H9 (cell line): ENCODE measurements at regions not wholly inside any gene's neighbourhood (a gene's known extent, or its start where the extent isn't known, plus 50 kb on each side); places are given as distances from the start of the nearest gene placed in this dataset.

ENCODE experiments used
- DNase-seq: peaks from one replicate; pipeline ENCODE4 v3.0.0-alpha.2; 2017
- H2AFZ ChIP-seq: one replicate; pipeline ENCODE4 v1.6.1; 2013; ENCODE audit warnings: mild to moderate bottlenecking, low read length, control low read depth, moderate library complexity
- H2AK5ac ChIP-seq: 2 replicates; pipeline ENCODE4 v1.6.1; 2013; ENCODE audit warnings: low read length, control low read depth, mixed read lengths; ENCODE audit not compliant: insufficient read length
- H2BK120ac ChIP-seq: one replicate; pipeline ENCODE4 v1.6.1; 2013; ENCODE audit warnings: low read depth, mild to moderate bottlenecking, low read length, control low read depth, inconsistent platforms; ENCODE audit not compliant: poor library complexity, severe bottlenecking
- H2BK12ac ChIP-seq: 2 replicates; pipeline ENCODE4 v1.6.1; 2013; ENCODE audit warnings: low read length, control low read depth, mixed read lengths, low read depth; ENCODE audit not compliant: insufficient read length
- H2BK15ac ChIP-seq: 2 replicates; pipeline ENCODE4 v1.6.1; 2013; ENCODE audit warnings: low read depth, low read length, control low read depth
- H2BK20ac ChIP-seq: one replicate; pipeline ENCODE4 v1.6.1; 2013; ENCODE audit warnings: low read depth, mild to moderate bottlenecking, low read length, control low read depth, inconsistent platforms; ENCODE audit not compliant: poor library complexity, severe bottlenecking
- H2BK5ac ChIP-seq: 2 replicates; pipeline ENCODE4 v1.6.1; 2013; ENCODE audit warnings: low read length, control low read depth, mixed read lengths; ENCODE audit not compliant: insufficient read length
- H3K14ac ChIP-seq: 2 replicates; pipeline ENCODE4 v1.6.1; 2013; ENCODE audit warnings: low read length, control low read depth; ENCODE audit not compliant: insufficient read depth
- H3K18ac ChIP-seq: 2 replicates; pipeline ENCODE4 v1.6.1; 2013; ENCODE audit warnings: low read depth, mild to moderate bottlenecking, mixed read lengths, low read length, control low read depth; ENCODE audit not compliant: insufficient read length
- H3K23ac ChIP-seq: 2 replicates; pipeline ENCODE4 v1.6.1; 2013; ENCODE audit warnings: low read length, control low read depth, mixed read lengths, low read depth; ENCODE audit not compliant: insufficient read length
- H3K23me2 ChIP-seq: 2 replicates; pipeline ENCODE4 v1.6.1; 2013; ENCODE audit warnings: low read depth, mild to moderate bottlenecking, mixed read lengths, low read length, control low read depth; ENCODE audit not compliant: insufficient read length, poor library complexity, severe bottlenecking
- H3K27ac ChIP-seq: 2 replicates; pipeline ENCODE4 v1.5.1; 2013; ENCODE audit warnings: low read length, control low read depth, mixed read lengths, low read depth; ENCODE audit not compliant: insufficient read length
- H3K27me3 ChIP-seq: 2 replicates; pipeline ENCODE4 v1.6.1; 2013; ENCODE audit warnings: low read length, control low read depth, inconsistent platforms; ENCODE audit not compliant: insufficient read depth
- H3K4ac ChIP-seq: 2 replicates; pipeline ENCODE4 v1.6.1; 2013; ENCODE audit warnings: low read depth, mild to moderate bottlenecking, control low read depth, inconsistent platforms, low read length, moderate library complexity
- H3K4me1 ChIP-seq: 2 replicates; pipeline ENCODE4 v1.6.1; 2013; ENCODE audit warnings: low read length, control low read depth, inconsistent platforms; ENCODE audit not compliant: insufficient read depth
- H3K4me2 ChIP-seq: 2 replicates; pipeline ENCODE4 v1.6.1; 2013; ENCODE audit warnings: low read length, control low read depth, mixed read lengths; ENCODE audit not compliant: insufficient read length, insufficient read depth
- H3K56ac ChIP-seq: 2 replicates; pipeline ENCODE4 v1.6.1; 2013; ENCODE audit warnings: low read depth, mild to moderate bottlenecking, mixed read lengths, low read length, control low read depth; ENCODE audit not compliant: insufficient read length
- H3K79me1 ChIP-seq: 2 replicates; pipeline ENCODE4 v1.6.1; 2013; ENCODE audit warnings: low read depth, mild to moderate bottlenecking, moderate library complexity, low read length, control low read depth, inconsistent platforms; ENCODE audit not compliant: insufficient read depth, poor library complexity, severe bottlenecking
- H3K79me2 ChIP-seq: 2 replicates; pipeline ENCODE4 v1.6.1; 2013; ENCODE audit warnings: low read length, control low read depth, inconsistent platforms; ENCODE audit not compliant: insufficient read depth
- H3K9ac ChIP-seq: 2 replicates; pipeline ENCODE4 v1.6.1; 2013; ENCODE audit warnings: low read length, control low read depth, mixed read lengths; ENCODE audit not compliant: insufficient read length; ENCODE audit errors: extremely low read depth
- H3K9me3 ChIP-seq: one replicate; pipeline ENCODE4 v1.6.1; 2013; ENCODE audit warnings: low read depth, low read length, inconsistent platforms; ENCODE audit not compliant: control insufficient read depth
- H3T11ph ChIP-seq: one replicate; pipeline ENCODE4 v1.6.1; 2013; ENCODE audit warnings: mild to moderate bottlenecking, low read length, control low read depth, inconsistent platforms
- H4K20me1 ChIP-seq: one replicate; pipeline ENCODE4 v1.6.1; 2013; ENCODE audit not compliant: control insufficient read depth, insufficient read length, insufficient read depth
- H4K5ac ChIP-seq: 2 replicates; pipeline ENCODE4 v1.6.1; 2013; ENCODE audit warnings: low read depth, mild to moderate bottlenecking, mixed read lengths, low read length, control low read depth; ENCODE audit not compliant: insufficient read length
- H4K8ac ChIP-seq: replicated peaks from 2 replicates; pipeline ENCODE4 v1.6.1; 2013; ENCODE audit warnings: low read length, control low read depth, mixed read lengths, low read depth; ENCODE audit not compliant: insufficient read length
- H4K91ac ChIP-seq: 2 replicates; pipeline ENCODE4 v1.6.1; 2013; ENCODE audit warnings: low read depth, mild to moderate bottlenecking, moderate library complexity, mixed read lengths, low read length, control low read depth; ENCODE audit not compliant: insufficient read length
- H3K27ac Mint-ChIP-seq, 3 experiments: 2 replicates in 2 of 3; 3 replicates in 1 of 3; pipeline ENCODE4 v1.8.0; 2020 to 2021; ENCODE audit warnings: mixed read lengths in 3 of 3, mild to moderate bottlenecking in 1 of 3, moderate library complexity in 1 of 3
- H3K27me3 Mint-ChIP-seq: 2 replicates; pipeline ENCODE4 v1.8.0; 2021; ENCODE audit warnings: low read depth, mild to moderate bottlenecking, moderate library complexity, mixed read lengths
- H3K36me3 Mint-ChIP-seq, 3 experiments: 2 replicates in 2 of 3; 3 replicates in 1 of 3; pipeline ENCODE4 v1.8.0; 2020 to 2021; ENCODE audit warnings: low read depth in 3 of 3, mixed read lengths in 3 of 3; ENCODE audit not compliant: insufficient read depth in 1 of 3
- H3K4me1 Mint-ChIP-seq, 2 experiments: 2 replicates each; pipeline ENCODE4 v1.8.0; 2020; ENCODE audit warnings: mixed read lengths in 2 of 2
- H3K4me3 Mint-ChIP-seq, 2 experiments: 2 replicates in 1 of 2; 3 replicates in 1 of 2; pipeline ENCODE4 v1.8.0; 2020 to 2021; ENCODE audit warnings: mild to moderate bottlenecking in 2 of 2, mixed read lengths in 2 of 2, moderate library complexity in 1 of 2
- H3K9me3 Mint-ChIP-seq, 2 experiments: 2 replicates in 1 of 2; 3 replicates in 1 of 2; pipeline ENCODE4 v1.8.0; 2020; ENCODE audit warnings: mild to moderate bottlenecking in 2 of 2, mixed read lengths in 2 of 2, moderate library complexity in 1 of 2
- CTCF ChIP-seq: fragments of 200-600 bp; sonication (generic); conservative IDR thresholded peaks from 3 replicates; pipeline ENCODE4 v1.8.0; 2021; ENCODE audit warnings: antibody characterized with exemption, mild to moderate bottlenecking
- WGBS: extraction: QIAGEN DNeasy Blood & Tissue Kit; methylation state at CpG from one replicate; pipeline ENCODE4 v1.1.7; 2013; ENCODE audit warnings: missing lambda C conversion rate, low lambda C conversion rate, mixed read lengths; ENCODE audit not compliant: insufficient read length; ENCODE audit errors: extremely low coverage; 5-methylcytosine and 5-hydroxymethylcytosine counted together

- WGBS, result no CpG with 5 or more reads among the region's 5 CpGs
- H2BK12ac ChIP-seq, result no peak overlapping the region
- no peak overlapping the region for H2AFZ ChIP-seq
- no peak overlapping the region for H2BK120ac ChIP-seq
- peaks cover 0 to 7% (median 0%) of the 10 kb centered on the region in 3 experiments; a peak in 2 of 7 replicates for H3K36me3 Mint-ChIP-seq
- no peak overlapping the region for H2AK5ac ChIP-seq
- no peaks in the 10 kb centered on the region for H3K79me1 ChIP-seq
- H3K79me2 ChIP-seq, result no peaks in the 10 kb centered on the region
- H3K9me3 ChIP-seq, result no peaks in the 10 kb centered on the region
- H3K18ac ChIP-seq, result no peak overlapping the region
- H3K4ac ChIP-seq, result no peak overlapping the region
- H3K27ac ChIP-seq, result no peak overlapping the region
- no peaks in the 10 kb centered on the region for H3K23me2 ChIP-seq
- TF ChIP-seq CTCF, result no peak
- H4K91ac ChIP-seq, result no peak overlapping the region
- no peak overlapping the region for H2BK15ac ChIP-seq
- no peak overlapping the region for H3K23ac ChIP-seq
- no peak overlapping the region for H4K8ac ChIP-seq
- no peak overlapping the region for H3K56ac ChIP-seq
- DNase-seq, result peak; percentile 47
- no peak overlapping the region for H4K5ac ChIP-seq
- H3K27me3 ChIP-seq, result no peaks in the 10 kb centered on the region
- no peak overlapping the region for H3K9ac ChIP-seq
- H3T11ph ChIP-seq, result no peak overlapping the region
- peaks cover 10% of the 10 kb centered on the region for H3K4me1 ChIP-seq
- peaks cover 56 to 58% of the 10 kb centered on the region in 2 experiments for H3K4me1 Mint-ChIP-seq
- H3K27me3 Mint-ChIP-seq, result peaks cover 11% of the 10 kb centered on the region
- peaks cover 4% of the 10 kb centered on the region in 2 experiments; a peak in 3 of 5 replicates for H3K9me3 Mint-ChIP-seq
- H4K20me1 ChIP-seq, result no peaks in the 10 kb centered on the region
- no peak overlapping the region for H3K14ac ChIP-seq
- no peak overlapping the region; a peak in 1 of 7 replicates for H3K27ac Mint-ChIP-seq
- no peak overlapping the region for H2BK5ac ChIP-seq
- H3K4me3 Mint-ChIP-seq, result peak overlapping the region in 1 of 2 experiments; percentile 2; a peak in 1 of 5 replicates
- H3K4me2 ChIP-seq, result no peak overlapping the region
- no peak overlapping the region for H2BK20ac ChIP-seq
These were observed 180.1 kb upstream of the PDE10A start for GRCh38 chr6:165843121-165843520.
